ENCODE measurements at regions not wholly inside any gene's neighbourhood (a gene's known extent, or its start where the extent isn't known, plus 50 kb on each side); places are given as distances from the start of the nearest gene placed in this dataset.

DNA sequence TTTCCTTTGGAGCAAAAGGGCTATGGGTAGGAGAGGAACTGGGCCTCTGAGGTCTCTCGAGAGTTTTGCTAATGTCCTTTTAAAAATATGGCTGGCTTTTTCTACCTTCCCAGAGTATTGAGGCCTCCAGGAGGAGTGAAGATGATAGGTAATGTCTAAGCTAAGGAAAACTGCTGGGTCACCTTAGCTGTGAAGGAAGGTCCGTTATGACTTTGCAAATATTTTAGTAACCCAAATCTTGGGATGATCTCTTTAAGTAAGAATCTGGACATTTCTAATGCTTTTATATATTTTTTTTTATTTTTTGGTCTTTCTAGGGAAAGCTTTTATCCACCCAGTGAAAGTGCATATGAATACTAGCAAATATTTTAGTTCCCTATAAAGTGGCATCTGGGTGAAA is 60.9 kb upstream of the SYN3 start:
- H3K27ac Mint-ChIP-seq: no peak overlapping the region
- H3K36me3 Mint-ChIP-seq (ENCODE audit: low read depth): no peaks in the 10 kb centered on the region
- no peaks in the 10 kb centered on the region for H3K27me3 Mint-ChIP-seq
- DNase-seq: no peak
- intact Hi-C loops (cut with micrococcal nuclease): no loop called here
- peaks cover 5% of the 10 kb centered on the region for H3K4me1 Mint-ChIP-seq
- H3K4me3 Mint-ChIP-seq: no peak overlapping the region
- peaks cover 5% of the 10 kb centered on the region for H3K9me3 Mint-ChIP-seq

- DNase-seq: no peak
- Mint-ChIP-seq H3K27me3 (no peaks in the 10 kb centered on the region), H3K4me1 (peaks cover 5% of the 10 kb centered on the region), H3K9me3 (no peaks in the 10 kb centered on the region), H3K27ac (no peak overlapping the region), H3K36me3 (ENCODE audit: low read depth) (no peaks in the 10 kb centered on the region), H3K4me3 (no peak overlapping the region)
- intact Hi-C loops (cut with micrococcal nuclease): no loop called here
These were observed 59.6 kb upstream of the SYN3 start for GRCh38 chr22:33117821-33118220.

DNA sequence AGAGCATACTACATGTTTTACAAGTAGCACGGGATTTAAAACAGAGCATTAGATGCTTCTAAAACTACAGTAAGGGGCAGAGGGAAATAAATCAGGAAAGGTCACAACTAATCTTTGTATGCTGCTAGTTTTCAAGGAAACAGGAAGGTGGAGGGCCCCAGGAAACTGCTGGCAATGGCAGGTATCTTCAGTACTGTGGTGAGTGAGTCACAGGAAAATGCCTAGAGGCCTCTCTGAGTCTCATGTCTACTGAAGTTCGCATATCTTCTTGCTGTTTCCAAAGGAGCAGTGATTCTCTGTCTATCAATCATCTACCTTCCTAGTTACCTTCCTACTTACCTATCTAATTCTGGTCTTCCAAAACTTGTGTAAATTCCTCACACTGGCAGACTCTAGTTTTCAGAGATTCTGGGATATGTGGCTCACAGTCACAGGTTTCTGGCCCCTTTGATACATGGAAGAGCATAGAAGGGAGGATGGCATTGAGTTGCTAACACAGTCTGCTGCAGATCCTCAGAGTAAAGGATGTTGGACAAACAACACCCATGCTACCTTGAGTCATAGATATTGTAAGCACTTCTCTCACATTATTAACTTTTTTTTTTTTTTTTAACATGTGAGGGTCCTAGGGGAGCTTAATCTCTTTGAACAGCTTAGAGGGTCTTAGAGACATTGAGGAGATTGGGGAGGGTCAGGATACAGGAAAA is 58.8 kb upstream of the SYN3 start:
- intact Hi-C loops (cut with micrococcal nuclease): no loop called here
- no peak overlapping the region for H3K27ac Mint-ChIP-seq
- peaks cover 5% of the 10 kb centered on the region for H3K4me1 Mint-ChIP-seq
- H3K9me3 Mint-ChIP-seq: no peaks in the 10 kb centered on the region
- no peaks in the 10 kb centered on the region for H3K27me3 Mint-ChIP-seq
- no peaks in the 10 kb centered on the region for H3K36me3 Mint-ChIP-seq (ENCODE audit: low read depth)
- H3K4me3 Mint-ChIP-seq: no peak overlapping the region
- no peak for DNase-seq

- Mint-ChIP-seq H3K4me1 (peaks cover 5% of the 10 kb centered on the region), H3K9me3 (no peaks in the 10 kb centered on the region), H3K36me3 (ENCODE audit: low read depth) (no peaks in the 10 kb centered on the region), H3K27ac (no peak overlapping the region), H3K4me3 (no peak overlapping the region), H3K27me3 (no peaks in the 10 kb centered on the region)
- no peak for DNase-seq
- intact Hi-C loops (cut with micrococcal nuclease): no loop called here
These were observed 56.4 kb upstream of the SYN3 start for GRCh38 chr22:33114565-33114964.

- Mint-ChIP-seq H3K36me3 (ENCODE audit: low read depth) (no peaks in the 10 kb centered on the region), H3K9me3 (no peaks in the 10 kb centered on the region), H3K27me3 (no peaks in the 10 kb centered on the region), H3K4me3 (no peak overlapping the region), H3K27ac (no peak overlapping the region), H3K4me1 (peaks cover 5% of the 10 kb centered on the region)
- intact Hi-C loops (cut with micrococcal nuclease): no loop called here
- no peak for DNase-seq
These were observed 54.4 kb upstream of the SYN3 start for GRCh38 chr22:33112580-33112979.

- Mint-ChIP-seq H3K4me1 (no peaks in the 10 kb centered on the region), H3K4me3 (no peak overlapping the region), H3K36me3 (ENCODE audit: low read depth) (no peaks in the 10 kb centered on the region), H3K9me3 (no peaks in the 10 kb centered on the region), H3K27me3 (no peaks in the 10 kb centered on the region), H3K27ac (no peak overlapping the region)
- DNase-seq: no peak
- intact Hi-C loops (cut with micrococcal nuclease): no loop called here
These were observed 53.3 kb upstream of the SYN3 start for GRCh38 chr22:33111491-33111890.

DNA sequence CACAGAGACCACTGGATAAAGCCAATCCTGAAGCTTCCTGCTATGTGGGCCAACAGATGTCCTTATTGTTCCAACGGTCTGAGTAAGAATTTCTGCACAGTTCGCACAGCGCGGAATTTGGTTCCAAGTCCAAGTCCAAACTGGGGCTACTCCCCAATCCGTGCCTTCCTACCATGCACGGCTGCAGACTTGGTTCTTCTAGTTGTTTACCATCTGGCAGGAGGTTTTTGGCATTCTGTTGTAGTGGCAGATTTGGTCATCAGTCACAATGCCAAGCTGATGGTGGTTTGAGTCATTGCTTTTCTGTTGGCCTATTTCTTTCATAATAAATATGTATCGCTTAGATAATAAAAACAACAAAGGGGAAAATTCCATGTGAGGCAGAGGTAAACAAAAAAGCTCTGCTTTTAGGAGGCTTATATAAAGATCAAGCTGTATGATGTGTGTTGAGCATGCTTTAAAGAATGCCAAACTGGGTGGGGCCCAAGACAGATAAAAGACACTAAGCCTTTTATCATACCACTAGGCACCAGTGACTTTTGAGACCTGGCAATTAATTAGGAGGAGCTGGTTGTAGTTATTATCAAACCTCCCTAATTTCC is 52.5 kb upstream of the SYN3 start:
- no peaks in the 10 kb centered on the region for H3K36me3 Mint-ChIP-seq (ENCODE audit: low read depth)
- H3K9me3 Mint-ChIP-seq: no peaks in the 10 kb centered on the region
- no peak overlapping the region for H3K4me3 Mint-ChIP-seq
- no peak overlapping the region for H3K27ac Mint-ChIP-seq
- no peaks in the 10 kb centered on the region for H3K27me3 Mint-ChIP-seq
- DNase-seq: no peak
- intact Hi-C loops (cut with micrococcal nuclease): no loop called here
- no peaks in the 10 kb centered on the region for H3K4me1 Mint-ChIP-seq

DNA sequence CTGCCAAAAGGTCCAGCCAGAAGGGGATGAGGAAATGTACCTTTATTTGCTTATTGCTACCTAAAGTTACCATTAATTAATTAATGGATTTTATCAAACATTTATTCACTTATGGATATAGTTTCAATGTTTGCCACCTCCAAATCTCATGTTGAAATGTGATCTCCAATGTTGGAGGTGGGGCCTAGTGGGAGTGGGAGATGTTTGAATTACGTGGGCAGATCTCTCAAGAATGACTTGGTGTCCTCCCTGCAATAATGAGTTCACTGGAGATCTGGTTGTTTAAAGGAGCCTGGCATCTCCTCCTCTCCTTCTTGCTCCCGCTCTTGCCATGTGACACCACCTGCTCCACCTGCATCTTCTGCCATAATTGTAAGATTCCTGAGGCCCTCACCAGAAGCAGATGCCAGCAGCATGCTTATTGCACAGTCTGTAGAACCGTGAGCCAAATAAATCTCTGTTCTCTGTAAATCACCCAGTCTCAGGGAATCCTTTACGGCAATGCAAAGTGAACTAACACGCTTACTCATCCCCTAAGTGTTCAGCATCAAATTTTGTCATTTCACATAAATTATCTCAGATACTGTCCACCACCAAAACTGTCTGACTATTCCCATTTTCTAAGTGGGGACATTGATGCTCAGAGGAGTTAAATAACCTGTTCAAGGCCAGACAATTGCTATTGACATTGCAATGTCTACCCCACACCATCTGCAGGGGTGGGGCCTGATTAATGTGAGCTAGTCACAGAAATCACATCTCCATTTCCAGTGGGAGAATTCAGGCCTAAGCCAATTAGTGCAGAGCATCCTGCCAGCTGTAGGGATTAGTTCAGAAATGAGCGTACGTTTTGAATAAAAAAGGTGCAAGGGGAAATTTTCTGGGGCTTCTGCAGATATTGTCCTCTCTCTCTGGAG is 51.6 kb upstream of the SYN3 start:
- Mint-ChIP-seq H3K9me3 (no peaks in the 10 kb centered on the region), H3K27me3 (no peaks in the 10 kb centered on the region)

DNA sequence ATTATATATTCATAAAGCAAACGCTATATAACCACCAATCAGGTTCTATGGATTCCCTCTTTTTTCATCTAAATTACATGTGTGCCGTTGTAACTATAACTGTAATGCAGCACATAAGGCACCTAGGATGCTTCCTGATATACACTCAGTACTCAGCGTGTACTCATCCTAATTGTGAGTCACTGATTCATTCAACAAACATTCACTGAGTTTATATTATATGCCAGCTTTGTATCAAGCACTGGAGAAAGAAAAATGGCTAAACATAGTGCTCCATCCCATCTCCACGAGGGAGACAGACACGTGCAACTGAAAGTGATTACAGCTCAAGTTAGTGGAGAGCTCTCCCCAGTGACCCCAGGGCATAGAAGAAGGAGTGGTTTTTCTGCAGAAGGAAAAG is 49.9 kb upstream of the SYN3 start:
- no peaks in the 10 kb centered on the region for H3K9me3 Mint-ChIP-seq
- intact Hi-C loops (cut with micrococcal nuclease): no loop called here
- no peak for DNase-seq
- H3K36me3 Mint-ChIP-seq (ENCODE audit: low read depth): no peaks in the 10 kb centered on the region
- H3K4me3 Mint-ChIP-seq: no peak overlapping the region
- H3K4me1 Mint-ChIP-seq: no peaks in the 10 kb centered on the region
- no peak overlapping the region for H3K27ac Mint-ChIP-seq
- H3K27me3 Mint-ChIP-seq: no peaks in the 10 kb centered on the region

More for the DNA sequence above, 51.6 kb upstream of the SYN3 start:
- intact Hi-C loops (cut with micrococcal nuclease): no loop called here
- no peak overlapping the region for H3K27ac Mint-ChIP-seq
- DNase-seq: no peak
- no peaks in the 10 kb centered on the region for H3K4me1 Mint-ChIP-seq
- no peaks in the 10 kb centered on the region for H3K36me3 Mint-ChIP-seq (ENCODE audit: low read depth)
- H3K4me3 Mint-ChIP-seq: no peak overlapping the region

Data from activated CD4-positive, alpha-beta T cell treated with anti-CD3 and anti-CD28 coated beads, Interleukin-2, amount 10 ng/mL, durations not matched to agents 24 days and 14 days (primary cell).